Activated CD4-positive, alpha-beta memory T cell treated with anti-CD3 and anti-CD28 coated beads for 36 hours (primary cell): ENCODE measurements at regions not wholly inside any gene's neighbourhood (a gene's known extent, or its start where the extent isn't known, plus 50 kb on each side); places are given as distances from the start of the nearest gene placed in this dataset.

ENCODE experiments used
- CTCF ChIA-PET: fragments of 350-600 bp; sonication (Branson Sonifier 250); formaldehyde crosslinking; loops from one replicate; lab custom pipeline; 2021; ENCODE audit warnings: antibody characterized with exemption, inconsistent platforms; lab: Charles Lee
- POLR2A ChIA-PET: fragments of 350-600 bp; sonication (Branson Sonifier 250); formaldehyde crosslinking; loops from one replicate; lab custom pipeline; 2021; ENCODE audit warnings: antibody characterized with exemption; lab: Charles Lee
- DNase-seq: peaks from one replicate; pipeline ENCODE4 v3.0.0-alpha.2; 2020
- H3K27ac Mint-ChIP-seq: one replicate; pipeline ENCODE4 v1.8.0; 2021; ENCODE audit warnings: mixed read lengths
- H3K27me3 Mint-ChIP-seq: one replicate; pipeline ENCODE4 v1.8.0; 2021; ENCODE audit warnings: mixed read lengths
- H3K36me3 Mint-ChIP-seq: one replicate; pipeline ENCODE4 v1.8.0; 2021; ENCODE audit warnings: mixed read lengths
- H3K4me1 Mint-ChIP-seq: one replicate; pipeline ENCODE4 v1.8.0; 2021; ENCODE audit warnings: low read depth, mixed read lengths
- H3K4me3 Mint-ChIP-seq: one replicate; pipeline ENCODE4 v1.8.0; 2021; ENCODE audit warnings: mild to moderate bottlenecking, mixed read lengths
- H3K9me3 Mint-ChIP-seq: one replicate; pipeline ENCODE4 v1.8.0; 2021; ENCODE audit warnings: mixed read lengths
- intact Hi-C: fragments of 100-400 bp; cut with micrococcal nuclease; formaldehyde crosslinking; loops from one replicate; pipeline ENCODE4 v1.15.1; 2023

DNA sequence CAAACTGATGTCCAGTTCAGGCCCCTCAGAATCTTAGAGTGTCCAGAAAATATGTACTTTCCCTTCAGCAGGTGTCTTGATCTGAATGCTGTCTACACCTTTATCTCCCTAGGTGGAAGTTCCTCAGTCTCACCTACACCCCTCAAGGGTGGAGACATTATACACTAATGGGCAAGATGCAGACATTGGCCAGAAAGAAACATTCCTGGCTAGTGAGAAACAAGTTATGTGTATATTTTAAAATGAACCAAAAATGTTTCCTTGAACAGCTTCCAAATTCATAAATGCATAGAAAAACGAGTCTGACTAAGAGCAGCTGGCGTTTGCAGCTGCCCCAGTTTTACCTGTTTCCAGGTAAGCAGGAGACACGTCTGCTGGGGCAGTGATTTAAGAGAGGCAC, 140.5 kb upstream of the IRX4 start:
- H3K4me1 Mint-ChIP-seq: no peaks in the 10 kb centered on the region
- H3K9me3 Mint-ChIP-seq: no peaks in the 10 kb centered on the region
- H3K27ac Mint-ChIP-seq: no peak overlapping the region
- CTCF ChIA-PET: no interaction called here
- no peaks in the 10 kb centered on the region for H3K36me3 Mint-ChIP-seq
- DNase-seq: no peak
- intact Hi-C loops: no loop called here
- H3K27me3 Mint-ChIP-seq: peaks cover 24% of the 10 kb centered on the region
- no peak overlapping the region for H3K4me3 Mint-ChIP-seq
- POLR2A ChIA-PET: no interaction called here

DNA sequence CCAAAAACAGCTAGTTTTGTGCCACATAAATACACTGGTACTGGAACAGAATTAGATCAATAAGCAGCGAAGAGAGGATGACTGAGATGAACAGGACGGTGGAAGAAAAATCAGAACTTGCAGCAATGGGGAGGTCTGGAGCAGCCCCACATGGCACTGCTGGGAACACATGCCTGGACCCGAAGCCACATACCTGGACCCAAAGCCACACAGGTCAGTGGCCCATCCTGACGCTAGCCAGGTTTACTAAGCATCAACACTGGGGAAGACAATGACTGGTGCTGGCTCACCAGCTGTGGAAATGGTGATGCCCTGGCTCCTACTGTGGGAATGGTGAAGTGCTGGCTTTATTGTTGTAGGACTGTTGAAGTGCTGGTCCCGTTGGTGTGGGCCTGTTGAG, 139.7 kb upstream of the IRX4 start:
- CTCF ChIA-PET: interaction anchor here (2.2 kb wide), 1 partner anchor 259 kb away, joined by 5 read pairs; no protein-coding TSS in a partner anchor
- H3K4me3 Mint-ChIP-seq: no peak overlapping the region
- H3K9me3 Mint-ChIP-seq: no peaks in the 10 kb centered on the region
- intact Hi-C loops: no loop called here
- peaks cover 22% of the 10 kb centered on the region for H3K27me3 Mint-ChIP-seq
- H3K36me3 Mint-ChIP-seq: no peaks in the 10 kb centered on the region
- no peaks in the 10 kb centered on the region for H3K4me1 Mint-ChIP-seq
- POLR2A ChIA-PET: no interaction called here
- no peak overlapping the region for H3K27ac Mint-ChIP-seq
- no peak for DNase-seq

DNA sequence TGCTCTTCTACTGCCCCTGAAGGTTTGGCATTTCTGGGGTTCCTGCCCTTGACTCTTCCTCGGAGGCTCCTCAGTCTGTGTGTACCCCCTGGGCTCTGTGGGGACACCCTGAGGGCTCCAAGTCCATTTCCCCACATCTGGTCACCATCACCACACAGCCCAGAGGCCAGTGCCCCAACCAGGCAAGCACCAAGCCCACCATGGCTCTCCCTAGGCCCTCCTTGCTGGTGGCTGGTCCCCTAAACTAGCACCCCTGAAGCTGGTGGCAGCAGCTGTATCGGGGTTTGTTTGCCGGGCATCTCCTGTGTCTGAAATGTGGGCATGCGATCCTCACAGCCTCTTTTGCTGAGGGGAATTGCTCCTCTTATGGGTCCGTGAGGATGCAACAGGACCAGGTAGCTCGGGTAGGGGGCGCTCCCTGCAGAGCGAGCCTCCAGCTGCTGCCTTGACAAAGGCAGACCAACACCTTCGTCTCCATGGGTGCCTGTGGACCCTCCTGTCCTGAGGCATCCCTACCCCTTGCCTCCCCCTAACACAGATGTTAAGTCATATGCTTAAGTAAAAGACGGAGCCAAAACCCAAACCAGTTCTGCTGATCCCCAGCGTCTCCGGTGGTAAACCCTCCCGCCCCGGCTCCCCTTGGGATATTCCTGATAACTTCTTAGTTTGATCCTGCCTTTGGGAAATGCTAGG, 138.9 kb upstream of the IRX4 start:
- no peaks in the 10 kb centered on the region for H3K36me3 Mint-ChIP-seq
- H3K27me3 Mint-ChIP-seq: peaks cover 22% of the 10 kb centered on the region
- H3K4me3 Mint-ChIP-seq: no peak overlapping the region
- CTCF ChIA-PET: interaction anchor here (2.2 kb wide), 1 partner anchor 259 kb away, joined by 5 read pairs; no protein-coding TSS in a partner anchor
- POLR2A ChIA-PET: no interaction called here
- DNase-seq: no peak
- intact Hi-C loops: no loop called here
- H3K4me1 Mint-ChIP-seq: no peaks in the 10 kb centered on the region
- H3K27ac Mint-ChIP-seq: no peak overlapping the region
- no peaks in the 10 kb centered on the region for H3K9me3 Mint-ChIP-seq

GRCh38 chr5:2020730-2021129, 138.0 kb upstream of the IRX4 start:
- no peak overlapping the region for H3K4me3 Mint-ChIP-seq
- H3K27ac Mint-ChIP-seq: no peak overlapping the region
- H3K4me1 Mint-ChIP-seq: no peaks in the 10 kb centered on the region
- H3K27me3 Mint-ChIP-seq: peaks cover 22% of the 10 kb centered on the region
- POLR2A ChIA-PET: no interaction called here
- H3K9me3 Mint-ChIP-seq: no peaks in the 10 kb centered on the region
- intact Hi-C loops: no loop called here
- H3K36me3 Mint-ChIP-seq: no peaks in the 10 kb centered on the region
- no peak for DNase-seq
- CTCF ChIA-PET: interaction anchor here (2.2 kb wide), 1 partner anchor 258 kb away, joined by 5 read pairs; no protein-coding TSS in a partner anchor

GRCh38 chr5:2019716-2020115, 137.0 kb upstream of the IRX4 start:
- H3K27ac Mint-ChIP-seq: no peak overlapping the region
- DNase-seq: no peak
- ChIA-PET CTCF (no interaction called here), POLR2A (no interaction called here)
- peaks cover 19% of the 10 kb centered on the region for H3K27me3 Mint-ChIP-seq
- intact Hi-C loops: loop anchor here (5.0 kb wide), 1 partner anchor 352 kb away; no protein-coding TSS in a partner anchor
- H3K9me3 Mint-ChIP-seq: no peaks in the 10 kb centered on the region
- H3K36me3 Mint-ChIP-seq: no peaks in the 10 kb centered on the region
- H3K4me3 Mint-ChIP-seq: no peak overlapping the region
- no peaks in the 10 kb centered on the region for H3K4me1 Mint-ChIP-seq

GRCh38 chr5:2018390-2018724, 135.6 kb upstream of the IRX4 start:
- intact Hi-C loops: loop anchor here (5.0 kb wide), 1 partner anchor 351 kb away; no protein-coding TSS in a partner anchor
- CTCF ChIA-PET: interaction anchor here (0.7 to 0.9 kb wide), 2 partner anchors 88 to 255 kb away, joined by 3 read pairs; no protein-coding TSS in a partner anchor
- Mint-ChIP-seq H3K36me3 (no peaks in the 10 kb centered on the region), H3K4me1 (no peaks in the 10 kb centered on the region), H3K27me3 (peaks cover 19% of the 10 kb centered on the region), H3K4me3 (no peak overlapping the region), H3K27ac (no peak overlapping the region), H3K9me3 (no peaks in the 10 kb centered on the region)
- POLR2A ChIA-PET: no interaction called here
- no peak for DNase-seq

DNA sequence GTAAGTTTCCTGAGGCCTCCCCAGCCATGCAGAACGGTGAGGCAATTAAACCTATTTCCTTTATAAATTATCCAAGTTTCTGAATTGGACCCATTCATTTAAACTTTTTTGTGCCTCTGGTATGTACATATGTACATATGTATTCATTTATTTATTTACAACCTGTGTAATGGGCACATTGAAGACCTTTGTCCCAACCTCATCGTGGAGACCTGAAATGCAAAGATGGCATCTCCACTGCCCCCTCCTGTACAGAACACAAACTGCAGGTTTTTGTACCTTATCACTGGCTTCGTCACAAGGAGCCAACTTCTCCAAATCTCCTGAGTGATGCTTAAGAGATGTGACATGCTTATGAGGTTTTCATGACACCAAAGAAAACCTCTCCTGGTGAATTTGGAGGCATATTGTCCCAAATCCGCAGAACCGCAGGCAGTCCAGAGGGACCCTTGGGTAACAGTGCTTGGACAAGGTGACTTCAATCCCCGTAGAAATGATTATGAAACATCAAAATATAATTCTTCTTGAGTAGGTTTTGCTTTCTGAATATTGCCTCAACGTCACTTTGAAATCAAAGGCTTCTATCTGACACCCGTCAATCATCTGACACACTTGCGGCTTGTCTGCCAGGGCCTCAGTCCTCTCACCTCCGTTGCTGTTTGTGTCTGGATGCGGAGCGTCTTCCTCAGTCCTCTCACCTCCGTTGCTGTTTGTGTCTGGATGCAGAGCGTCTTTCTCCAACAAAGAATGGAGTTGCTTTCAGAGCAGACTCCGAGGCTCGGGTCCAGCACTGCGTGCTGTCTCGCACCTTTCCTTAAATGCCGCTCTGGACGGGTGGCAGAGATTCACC, 135.0 kb upstream of the IRX4 start:
- ChIA-PET CTCF (interaction anchor here (0.7 to 0.9 kb wide), 2 partner anchors 89 to 254 kb away, joined by 3 read pairs; no protein-coding TSS in a partner anchor), POLR2A (no interaction called here)
- H3K4me1 Mint-ChIP-seq: no peaks in the 10 kb centered on the region
- H3K36me3 Mint-ChIP-seq: no peaks in the 10 kb centered on the region
- peak; percentile 40 for DNase-seq
- intact Hi-C loops: loop anchor here (1.0 to 5.0 kb wide), 3 partner anchors 254 to 350 kb away; no protein-coding TSS in a partner anchor
- peaks cover 16% of the 10 kb centered on the region for H3K27me3 Mint-ChIP-seq
- no peak overlapping the region for H3K27ac Mint-ChIP-seq
- H3K9me3 Mint-ChIP-seq: no peaks in the 10 kb centered on the region
- H3K4me3 Mint-ChIP-seq: no peak overlapping the region

GRCh38 chr5:2015961-2016360, 133.2 kb upstream of the IRX4 start:
- ChIA-PET POLR2A (no interaction called here), CTCF (interaction anchor here (1.0 kb wide), 1 partner anchor 10 kb away, joined by 3 read pairs; no protein-coding TSS in a partner anchor)
- Mint-ChIP-seq H3K4me3 (no peak overlapping the region), H3K27me3 (peaks cover 8% of the 10 kb centered on the region), H3K36me3 (no peaks in the 10 kb centered on the region), H3K4me1 (no peaks in the 10 kb centered on the region), H3K27ac (no peak overlapping the region), H3K9me3 (no peaks in the 10 kb centered on the region)
- intact Hi-C loops: loop anchor here (5.0 kb wide), 1 partner anchor 349 kb away; no protein-coding TSS in a partner anchor
- no peak for DNase-seq

DNA sequence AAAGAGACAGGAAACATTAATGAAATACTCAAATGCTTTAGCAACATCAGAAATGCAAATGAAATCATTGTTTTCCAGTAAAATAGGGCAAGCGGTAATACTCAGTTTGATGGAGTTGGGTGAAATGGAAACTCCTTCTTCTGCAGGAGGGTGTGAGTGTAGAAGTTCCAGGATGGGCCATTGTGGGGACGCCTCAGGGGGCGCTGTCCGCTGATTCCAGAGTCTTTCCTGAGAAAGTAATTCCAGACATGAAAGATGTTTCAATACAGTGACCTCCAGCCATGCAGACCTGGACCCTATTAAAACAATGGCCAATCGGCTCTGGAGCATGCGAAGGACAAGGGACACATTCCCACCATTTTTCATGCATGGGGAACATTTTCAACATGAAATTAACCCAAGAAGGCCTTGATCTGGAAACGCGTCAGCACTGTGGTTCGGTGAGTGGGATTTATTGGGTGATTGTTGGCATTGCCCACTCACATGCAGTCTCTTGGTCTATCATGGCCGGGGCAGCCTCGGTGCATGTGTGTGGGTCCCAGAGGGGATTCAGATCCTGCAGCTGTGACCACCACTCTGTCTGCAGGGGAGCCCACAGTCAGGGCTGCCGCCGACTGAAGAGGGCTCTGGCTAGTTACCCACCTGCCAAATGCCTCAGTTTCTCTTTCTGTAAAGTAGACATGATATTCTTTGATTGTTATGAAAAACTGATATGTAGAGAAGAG, 132.6 kb upstream of the IRX4 start:
- no peaks in the 10 kb centered on the region for H3K9me3 Mint-ChIP-seq
- POLR2A ChIA-PET: no interaction called here
- CTCF ChIA-PET: no interaction called here
- intact Hi-C loops: loop anchor here (5.0 kb wide), 1 partner anchor 348 kb away; no protein-coding TSS in a partner anchor
- no peak overlapping the region for H3K4me3 Mint-ChIP-seq
- no peak for DNase-seq
- H3K27me3 Mint-ChIP-seq: peaks cover 7% of the 10 kb centered on the region
- no peak overlapping the region for H3K27ac Mint-ChIP-seq
- no peaks in the 10 kb centered on the region for H3K36me3 Mint-ChIP-seq
- no peaks in the 10 kb centered on the region for H3K4me1 Mint-ChIP-seq

DNA sequence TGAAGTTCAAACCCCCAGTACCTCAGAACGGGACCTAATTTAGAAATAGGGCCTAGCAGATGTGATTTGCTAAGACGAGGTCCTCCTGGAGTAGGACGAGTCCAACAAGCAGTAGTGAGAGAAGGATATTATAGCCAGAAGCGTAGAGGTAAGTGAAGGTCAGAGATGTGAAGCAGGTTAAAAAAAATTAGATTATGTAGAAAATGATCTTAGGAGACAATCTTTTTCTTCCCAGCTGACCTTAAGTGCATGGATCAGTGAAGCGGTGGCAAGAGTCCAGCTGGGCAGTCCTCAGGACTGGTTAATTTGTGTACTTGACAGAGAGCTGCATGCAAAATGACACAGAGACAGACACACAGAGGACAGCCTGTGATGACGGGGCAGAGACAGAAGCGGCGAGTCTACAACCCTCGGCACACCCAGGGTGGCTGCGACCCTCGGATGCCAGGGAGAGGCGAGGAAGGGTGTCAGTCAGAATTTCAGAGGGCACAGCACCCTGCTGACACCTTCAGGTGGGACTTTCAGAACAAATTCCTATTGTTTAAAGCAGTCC, 131.4 kb upstream of the IRX4 start:
- ChIA-PET POLR2A (no interaction called here), CTCF (no interaction called here)
- Mint-ChIP-seq H3K36me3 (no peaks in the 10 kb centered on the region), H3K27ac (no peak overlapping the region), H3K4me3 (no peak overlapping the region), H3K27me3 (peaks cover 5% of the 10 kb centered on the region), H3K9me3 (no peaks in the 10 kb centered on the region), H3K4me1 (no peaks in the 10 kb centered on the region)
- DNase-seq: no peak
- intact Hi-C loops: no loop called here

- Mint-ChIP-seq H3K4me1 (no peaks in the 10 kb centered on the region), H3K4me3 (no peak overlapping the region), H3K36me3 (no peaks in the 10 kb centered on the region), H3K27ac (no peak overlapping the region), H3K9me3 (no peaks in the 10 kb centered on the region), H3K27me3 (peaks cover 11% of the 10 kb centered on the region)
- ChIA-PET CTCF (no interaction called here), POLR2A (no interaction called here)
- intact Hi-C loops: no loop called here
- no peak for DNase-seq
Measured at GRCh38 chr5:2013301-2014057, 130.8 kb upstream of the IRX4 start.
